ENCODE measurements at regions not wholly inside any gene's neighbourhood (a gene's known extent, or its start where the extent isn't known, plus 50 kb on each side); places are given as distances from the start of the nearest gene placed in this dataset.

DNA sequence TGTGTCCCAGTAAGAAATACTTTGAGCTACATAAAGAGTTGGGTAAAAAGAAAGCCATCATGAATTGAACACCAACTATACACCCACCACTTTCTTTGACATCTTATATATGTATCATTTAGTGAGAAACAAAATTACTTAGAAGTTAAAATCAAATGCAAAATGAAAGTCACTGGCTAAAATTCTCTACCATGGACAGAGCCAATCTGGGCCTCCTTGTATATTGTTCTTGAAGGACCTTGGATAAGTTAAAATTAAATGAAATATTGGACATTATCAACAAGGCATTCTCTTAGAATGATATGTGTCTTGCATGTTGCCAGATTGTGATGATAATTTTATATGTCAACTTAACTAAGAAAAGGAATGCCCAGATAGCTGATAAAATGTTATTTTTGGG, 64.2 kb upstream of the CHL1 start:
- TF ChIP-seq POLR2AphosphoS5 (IDR thresholded peaks at IDR 0.05) (no peak), POLR2A (IDR thresholded peaks at IDR 0.05) (no peak)
- TF ChIP-seq, protein P1, sequence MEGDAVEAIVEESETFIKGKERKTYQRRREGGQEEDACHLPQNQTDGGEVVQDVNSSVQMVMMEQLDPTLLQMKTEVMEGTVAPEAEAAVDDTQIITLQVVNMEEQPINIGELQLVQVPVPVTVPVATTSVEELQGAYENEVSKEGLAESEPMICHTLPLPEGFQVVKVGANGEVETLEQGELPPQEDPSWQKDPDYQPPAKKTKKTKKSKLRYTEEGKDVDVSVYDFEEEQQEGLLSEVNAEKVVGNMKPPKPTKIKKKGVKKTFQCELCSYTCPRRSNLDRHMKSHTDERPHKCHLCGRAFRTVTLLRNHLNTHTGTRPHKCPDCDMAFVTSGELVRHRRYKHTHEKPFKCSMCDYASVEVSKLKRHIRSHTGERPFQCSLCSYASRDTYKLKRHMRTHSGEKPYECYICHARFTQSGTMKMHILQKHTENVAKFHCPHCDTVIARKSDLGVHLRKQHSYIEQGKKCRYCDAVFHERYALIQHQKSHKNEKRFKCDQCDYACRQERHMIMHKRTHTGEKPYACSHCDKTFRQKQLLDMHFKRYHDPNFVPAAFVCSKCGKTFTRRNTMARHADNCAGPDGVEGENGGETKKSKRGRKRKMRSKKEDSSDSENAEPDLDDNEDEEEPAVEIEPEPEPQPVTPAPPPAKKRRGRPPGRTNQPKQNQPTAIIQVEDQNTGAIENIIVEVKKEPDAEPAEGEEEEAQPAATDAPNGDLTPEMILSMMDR (IDR thresholded peaks at IDR 0.05): no peak
